ENCODE measurements at regions not wholly inside any gene's neighbourhood (a gene's known extent, or its start where the extent isn't known, plus 50 kb on each side); places are given as distances from the start of the nearest gene placed in this dataset.

DNA sequence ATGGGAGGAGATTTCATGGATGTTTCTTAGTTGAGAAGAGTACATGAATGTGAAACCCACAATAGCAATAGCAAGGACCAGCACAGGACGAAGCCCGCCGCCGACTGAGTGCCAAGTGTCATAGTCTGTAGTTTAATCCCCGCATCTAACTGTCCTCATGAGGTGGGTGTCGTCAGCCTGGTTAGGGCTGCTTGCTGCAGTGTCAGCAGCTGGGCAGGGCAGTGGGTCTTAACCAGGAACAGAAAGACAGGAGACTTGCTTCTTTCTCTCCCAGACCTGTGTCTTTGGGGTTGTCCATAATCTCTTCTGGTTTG lies 146.6 kb downstream of the VAPA start:
- no peak for TF ChIP-seq TCF12 (IDR thresholded peaks at IDR 0.05; ENCODE audit: low read depth)
- no peak for TF ChIP-seq EP300 (IDR thresholded peaks at IDR 0.05; ENCODE audit: borderline replicate concordance)
- no peak for TF ChIP-seq TEAD4 (IDR thresholded peaks at IDR 0.05)
- TF ChIP-seq, protein P1, sequence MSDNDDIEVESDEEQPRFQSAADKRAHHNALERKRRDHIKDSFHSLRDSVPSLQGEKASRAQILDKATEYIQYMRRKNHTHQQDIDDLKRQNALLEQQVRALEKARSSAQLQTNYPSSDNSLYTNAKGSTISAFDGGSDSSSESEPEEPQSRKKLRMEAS (IDR thresholded peaks at IDR 0.05) = no peak
- no peak for TF ChIP-seq RAD21 (IDR thresholded peaks at IDR 0.05; ENCODE audit: low read depth)

Data from Ishikawa (cell line).